T-helper 1 cell (primary cell): ENCODE measurements at regions not wholly inside any gene's neighbourhood (a gene's known extent, or its start where the extent isn't known, plus 50 kb on each side); places are given as distances from the start of the nearest gene placed in this dataset.

Experiments used
- DNase-seq, 5 donors: peaks; one replicate each; pipeline ENCODE4 v3.0.0-alpha.2; 2012 to 2020

DNA sequence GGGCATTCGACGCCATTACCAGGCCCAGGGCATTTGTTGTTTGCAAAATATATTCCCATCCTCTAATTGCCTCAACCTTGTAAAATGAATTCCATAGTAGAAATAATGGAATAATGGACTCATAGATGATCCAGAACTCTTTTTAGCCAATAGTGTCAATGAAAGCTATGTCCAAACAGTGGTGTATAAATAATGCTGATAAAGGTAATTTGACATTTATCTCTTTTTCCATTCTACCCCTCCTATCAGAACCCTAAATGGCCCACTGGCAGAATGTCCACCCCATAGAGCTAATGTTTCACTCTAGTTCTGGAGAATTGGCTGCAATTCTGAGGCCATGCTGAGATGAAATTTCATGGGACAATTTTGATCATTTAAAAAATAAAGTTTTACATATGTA lies 76.4 kb upstream of the DLX6 start:
- no peak for DNase-seq

DNA sequence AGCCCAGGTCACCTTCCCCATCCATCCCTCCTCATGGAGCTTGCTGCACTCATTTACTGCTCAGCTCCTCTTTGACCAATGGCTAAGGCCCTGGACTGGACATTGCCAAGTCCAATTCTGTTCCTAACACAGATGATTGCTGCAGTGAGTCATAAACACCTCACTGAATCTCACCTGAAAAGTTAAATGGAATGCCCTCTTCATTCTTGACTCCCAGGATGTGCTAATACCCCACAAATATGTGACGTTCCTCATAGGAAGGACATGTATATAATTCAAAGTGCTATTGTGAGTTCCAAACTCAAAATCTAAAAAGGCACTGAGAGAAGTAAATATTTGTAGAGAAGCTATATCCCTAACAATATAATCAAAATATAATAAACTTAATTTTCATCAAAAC lies 73.5 kb upstream of the DLX6 start:
- DNase-seq, result no peak

DNA sequence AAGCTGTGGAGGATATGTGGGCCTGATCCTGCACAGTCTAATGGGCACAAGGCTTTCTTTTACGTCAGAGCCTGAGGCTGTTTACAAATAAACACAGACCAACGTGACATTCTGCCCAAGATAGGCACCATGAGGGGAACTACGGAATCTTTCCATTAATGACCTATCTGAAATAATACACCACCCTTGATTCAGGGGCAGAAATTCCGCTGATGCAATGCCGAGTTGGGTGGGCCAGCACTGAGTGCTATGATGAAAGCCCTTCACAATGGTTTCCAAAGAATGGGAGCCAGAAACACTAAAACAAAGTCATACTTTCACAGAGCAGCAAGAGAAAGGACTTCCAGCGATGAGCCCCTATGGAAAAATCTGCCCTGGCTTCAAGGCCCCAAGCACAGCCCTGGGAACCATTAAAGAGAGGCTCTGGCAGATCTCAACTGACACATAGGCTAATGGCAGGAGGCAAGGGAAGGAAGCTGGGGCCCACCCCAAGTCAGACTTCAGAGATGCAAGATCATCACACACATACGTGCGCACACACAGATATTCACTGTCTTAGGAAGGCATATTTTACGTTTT lies 72.2 kb upstream of the DLX6 start:
- DNase-seq, result no peak

DNA sequence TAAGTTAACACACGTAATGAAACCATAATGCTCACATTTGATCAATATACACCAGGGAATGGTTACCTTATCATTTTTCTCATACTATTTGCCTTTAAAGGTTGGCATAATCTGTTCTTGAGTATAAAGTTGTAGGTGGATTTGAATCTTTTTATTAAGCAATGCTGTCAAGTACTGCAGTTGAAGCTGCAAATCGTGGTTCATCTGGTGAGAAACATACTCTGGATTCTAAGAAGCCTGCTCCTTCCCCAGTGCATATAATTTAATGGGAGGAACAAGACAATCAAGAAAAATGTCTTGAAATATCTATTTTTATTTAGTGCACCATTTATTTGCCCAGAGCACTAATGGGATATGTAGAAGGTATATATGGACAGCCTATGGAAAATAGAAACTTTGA lies 68.7 kb upstream of the DLX6 start:
- DNase-seq, result no peak

DNA sequence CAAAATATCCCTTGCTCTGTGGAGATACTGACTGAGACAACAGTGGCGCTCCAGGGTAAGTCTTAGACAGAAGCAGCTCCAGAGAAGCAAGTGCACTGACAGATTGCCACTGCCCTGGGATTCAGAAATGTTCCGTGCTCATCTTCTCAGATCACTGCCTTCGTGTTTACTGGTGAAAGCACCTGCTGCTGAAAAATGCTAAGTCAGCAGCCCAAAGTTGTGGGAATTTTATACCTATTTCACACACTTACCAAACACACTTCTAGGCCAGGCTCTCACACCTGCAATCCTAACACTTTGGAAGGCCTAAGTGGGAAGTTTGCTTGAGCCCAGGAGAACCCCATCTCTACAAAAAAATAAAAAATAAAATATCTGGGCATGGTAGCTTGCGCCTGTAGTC lies 63.2 kb upstream of the DLX6 start:
- DNase-seq, result no peak

DNA sequence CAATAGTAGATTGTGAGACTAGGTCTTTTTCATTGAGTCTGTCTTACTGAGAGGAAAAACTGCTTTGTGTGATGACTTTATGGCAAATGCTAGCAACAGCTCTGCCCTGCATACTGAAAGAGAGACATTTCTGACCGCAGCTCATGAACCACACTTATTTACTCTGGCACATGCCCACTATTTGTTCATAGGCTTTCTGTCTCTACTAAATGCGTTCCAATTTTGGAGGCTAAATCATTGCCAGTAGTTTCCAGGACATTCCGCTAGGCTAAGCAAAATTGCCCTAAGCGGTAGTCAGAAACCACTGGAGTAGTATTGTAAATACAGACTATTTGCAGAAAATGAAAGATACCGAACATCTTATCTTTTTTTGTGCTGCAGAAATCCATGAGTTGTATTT lies 55.6 kb upstream of the DLX6 start:
- no peak for DNase-seq

DNA sequence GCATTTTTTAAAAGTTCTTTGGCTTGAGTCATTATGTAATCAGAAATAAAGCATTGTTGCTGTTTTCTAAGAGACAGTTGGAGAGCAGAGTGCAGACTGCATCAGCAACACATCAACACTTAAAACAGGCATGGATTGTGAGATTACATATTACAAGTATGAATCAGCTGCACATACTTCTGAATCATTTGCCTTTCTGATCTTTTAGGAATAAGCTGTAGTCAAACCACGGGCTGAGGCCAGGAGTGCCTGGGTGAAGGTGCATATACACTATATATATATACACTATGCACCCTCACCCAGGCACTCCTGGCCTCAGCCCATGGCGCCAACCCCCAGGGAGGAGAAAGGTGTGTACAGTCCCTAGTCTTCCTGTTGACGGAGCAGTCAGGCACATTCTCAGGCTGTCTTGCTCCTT lies 52.4 kb upstream of the DLX6 start:
- no peak for DNase-seq

DNA sequence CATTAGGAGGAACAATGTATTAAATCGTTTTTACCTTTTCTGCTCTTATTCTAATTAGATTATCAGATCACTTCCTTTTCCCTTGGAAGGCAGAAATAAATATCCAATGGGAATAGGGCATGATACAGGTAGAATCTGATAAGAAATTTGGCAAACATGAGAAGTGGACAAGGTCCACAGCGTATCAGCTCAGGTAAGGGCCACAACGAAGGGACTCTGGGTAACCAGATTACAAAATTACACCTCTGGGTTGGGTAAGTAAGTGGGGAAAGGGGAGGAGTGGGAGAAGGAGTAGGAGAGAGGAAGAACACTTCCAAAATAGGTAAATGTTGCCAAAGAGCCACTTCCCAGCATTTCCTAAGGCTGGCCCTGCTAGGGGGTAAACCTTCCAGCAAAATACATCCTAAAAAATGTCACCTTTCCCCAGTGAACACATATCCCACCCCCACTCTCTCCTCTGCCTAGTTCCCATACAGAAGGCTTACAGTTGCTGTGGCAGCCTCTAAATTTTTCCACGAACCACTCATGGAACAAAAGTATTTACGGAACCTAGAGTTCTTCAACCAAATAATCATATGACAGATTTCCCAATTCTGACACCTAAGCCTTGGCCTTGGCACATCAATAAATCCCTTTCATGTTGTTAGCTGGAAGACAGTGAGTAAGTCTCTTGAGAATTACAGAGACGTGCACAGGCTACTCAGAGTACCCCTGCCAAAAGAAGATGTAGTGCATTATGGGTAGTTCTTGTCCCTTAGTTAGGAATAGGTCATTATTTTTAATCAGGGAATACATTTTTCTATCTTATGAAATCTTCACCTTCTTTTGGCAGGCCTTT lies 51.5 kb upstream of the DLX6 start:
- DNase-seq, result no peak
